HUDEP-2 (cell line): ENCODE measurements at regions not wholly inside any gene's neighbourhood (a gene's known extent, or its start where the extent isn't known, plus 50 kb on each side); places are given as distances from the start of the nearest gene placed in this dataset.

Source experiments
- DNase-seq, 76 experiments: peaks; one replicate each; lab custom pipeline; 2025; ENCODE audit not compliant: unreplicated experiment in 76 of 76; lab: John Stamatoyannopoulos, UW

DNA sequence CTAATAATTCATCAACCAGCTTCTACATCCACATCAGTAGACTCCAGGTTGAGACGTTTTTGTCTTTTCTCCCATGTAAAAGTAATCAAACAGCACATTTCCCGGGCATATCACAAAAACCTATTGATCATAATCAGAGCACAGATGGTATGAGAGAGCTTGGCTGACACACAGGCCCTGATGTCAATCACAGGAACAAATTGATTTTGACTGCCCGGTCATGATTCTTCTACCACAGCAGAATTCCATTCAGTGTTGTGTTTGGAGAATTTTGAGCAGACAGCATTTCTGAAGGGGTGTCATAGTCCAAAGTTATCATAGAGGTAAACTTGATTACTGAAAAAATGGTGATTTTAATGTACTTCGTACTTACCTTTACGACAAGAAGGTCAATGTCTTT, 351.1 kb downstream of the ZSWIM6 start:
- DNase-seq: no peak

DNA sequence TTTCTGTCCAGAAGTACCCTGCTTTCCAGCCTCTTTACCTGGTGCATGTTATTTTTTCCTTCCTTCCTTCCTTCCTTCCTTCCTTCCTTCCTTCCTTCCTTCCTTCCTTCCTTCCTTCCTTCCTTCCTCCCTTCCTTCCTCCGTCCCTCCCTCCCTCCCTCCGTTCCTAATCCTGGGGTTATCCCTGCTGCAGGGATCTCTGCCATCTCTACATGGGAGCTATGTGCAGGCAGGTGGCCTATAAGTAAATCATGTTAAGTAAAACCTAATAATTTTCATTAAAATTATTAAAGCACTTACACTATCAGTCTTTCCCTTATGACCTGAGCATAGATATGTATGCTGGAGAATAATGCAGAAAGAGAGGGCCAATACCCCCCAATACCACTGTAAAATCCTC, 351.9 kb downstream of the ZSWIM6 start:
- DNase-seq: no peak

- no peak for DNase-seq
Measured at GRCh38 chr5:61686491-61687257, 354.6 kb downstream of the ZSWIM6 start.

- no peak for DNase-seq
Measured at GRCh38 chr5:61687371-61687770, 355.3 kb downstream of the ZSWIM6 start.

DNA sequence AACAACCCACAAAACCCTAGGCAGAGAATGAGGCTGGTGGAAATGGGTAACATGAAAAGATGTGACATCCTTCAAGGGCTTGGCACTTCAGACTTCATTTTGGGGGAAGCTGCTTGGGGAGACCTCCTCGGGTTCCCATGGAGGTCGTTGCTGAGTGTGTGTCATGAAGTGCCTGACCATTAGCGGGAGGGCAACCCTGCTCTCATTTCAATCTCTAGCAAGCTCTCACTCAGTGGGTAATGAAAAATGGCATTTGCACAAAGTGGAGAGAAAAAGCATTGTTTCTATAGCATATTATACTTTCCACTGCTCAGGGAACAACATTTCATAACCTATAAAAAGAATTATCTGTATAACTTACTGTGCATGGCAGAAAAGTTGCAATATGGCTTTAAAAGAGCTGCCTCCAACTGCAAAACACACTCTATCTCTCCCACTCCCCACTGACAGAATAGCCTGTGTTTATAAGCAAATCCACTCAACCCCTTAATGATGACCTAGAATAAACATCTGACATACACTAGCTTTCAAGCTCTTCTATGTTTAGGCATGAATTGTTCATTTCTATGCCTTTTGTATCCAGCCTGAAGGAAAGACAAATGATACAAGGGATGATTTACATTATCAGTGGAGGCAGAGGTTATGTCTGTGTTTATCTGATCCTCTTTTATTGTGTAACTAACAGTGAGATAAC, 357.2 kb downstream of the ZSWIM6 start:
- DNase-seq: no peak

DNA sequence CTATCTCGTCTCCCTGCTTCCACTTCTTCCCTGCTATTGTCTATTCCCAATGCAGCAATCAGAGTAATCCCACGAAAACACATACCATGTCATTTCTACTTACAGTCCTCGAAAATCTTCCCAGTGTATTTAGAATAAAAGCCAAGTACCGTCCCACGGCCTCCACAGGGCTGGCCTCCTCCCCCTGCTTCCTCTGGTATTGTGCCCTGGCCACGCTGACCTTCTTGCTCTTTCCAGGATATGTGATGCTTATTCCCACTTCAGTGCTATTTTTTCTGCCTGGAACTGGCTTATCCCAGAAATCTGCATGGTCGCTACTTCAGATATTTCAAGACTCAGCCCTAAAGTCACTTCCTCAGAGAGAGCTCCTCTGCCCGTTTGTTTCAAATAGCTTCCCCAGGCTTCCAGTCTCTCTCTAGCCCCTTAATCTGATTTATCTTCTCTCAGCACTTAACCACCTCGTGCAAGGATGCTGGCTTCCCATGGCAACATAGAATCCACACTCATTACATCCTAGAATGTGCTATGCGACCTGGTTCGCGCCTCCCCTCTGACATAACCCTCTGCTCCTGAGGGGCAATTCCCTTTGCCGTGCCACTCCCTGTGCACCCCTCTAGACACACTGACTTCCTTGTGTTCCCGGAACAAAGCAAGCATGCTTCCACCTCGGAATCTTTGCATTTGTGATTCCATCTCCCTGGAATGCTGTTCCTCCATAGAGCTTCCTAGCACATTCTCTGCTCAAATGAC, 365.9 kb downstream of the ZSWIM6 start:
- DNase-seq: no peak

DNA sequence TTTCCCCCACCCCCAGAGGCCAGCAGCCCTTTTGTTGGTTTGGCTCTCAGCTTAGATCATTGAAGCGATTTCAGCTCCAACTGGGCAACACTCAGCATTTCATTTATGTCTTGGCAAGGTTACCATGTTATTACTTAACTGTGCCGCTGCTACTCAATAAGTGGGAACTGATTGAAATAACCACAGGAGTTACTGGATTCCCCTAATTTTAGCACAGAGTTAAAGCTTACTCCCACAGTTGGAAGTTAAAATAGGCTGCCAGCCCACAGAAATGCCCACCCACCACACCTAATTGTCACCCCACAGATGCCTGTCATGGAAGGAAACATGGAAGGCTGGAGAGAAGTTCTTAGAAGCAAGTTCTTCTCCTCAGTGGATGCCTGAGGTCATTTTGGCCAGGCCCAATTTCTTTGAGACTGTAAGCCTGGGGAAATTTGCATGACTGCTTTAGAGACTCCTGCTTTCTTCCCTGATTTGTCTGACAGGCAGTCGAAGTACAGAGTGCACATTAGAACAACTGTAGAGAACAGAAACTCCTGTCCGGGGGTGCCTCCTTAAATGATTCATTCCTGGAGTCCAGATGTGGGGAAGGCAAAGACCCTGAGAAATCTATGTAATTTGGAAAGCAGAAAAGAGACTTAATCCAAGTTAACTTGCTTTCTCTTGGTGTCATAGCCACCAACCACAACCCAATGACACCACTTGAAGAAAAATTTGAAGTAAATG, 370.0 kb downstream of the ZSWIM6 start:
- DNase-seq: no peak

- DNase-seq: no peak
Measured at GRCh38 chr5:61702784-61703183, 370.7 kb downstream of the ZSWIM6 start.

GRCh38 chr5:61704289-61704688, 372.2 kb downstream of the ZSWIM6 start:
- no peak for DNase-seq

DNA sequence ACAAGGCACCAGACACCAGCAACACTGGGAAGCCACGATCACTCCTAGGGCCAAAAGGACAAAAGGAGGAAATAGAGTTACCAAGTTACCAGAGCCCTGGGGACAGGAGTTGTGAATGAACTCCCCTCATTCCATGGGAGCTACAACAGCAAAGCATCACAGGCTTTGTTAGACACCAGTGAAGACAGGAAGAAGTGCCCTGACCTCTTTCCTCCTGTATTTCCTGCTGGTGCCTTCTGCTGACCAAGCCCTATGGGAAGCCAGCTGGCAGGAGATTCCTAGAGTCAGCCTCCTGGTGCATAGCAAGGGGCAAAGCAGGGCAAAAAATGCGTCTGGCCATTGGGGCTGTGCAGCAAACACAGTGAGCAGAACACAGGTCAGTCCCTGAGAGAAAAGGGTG, 374.7 kb downstream of the ZSWIM6 start:
- DNase-seq: no peak

DNA sequence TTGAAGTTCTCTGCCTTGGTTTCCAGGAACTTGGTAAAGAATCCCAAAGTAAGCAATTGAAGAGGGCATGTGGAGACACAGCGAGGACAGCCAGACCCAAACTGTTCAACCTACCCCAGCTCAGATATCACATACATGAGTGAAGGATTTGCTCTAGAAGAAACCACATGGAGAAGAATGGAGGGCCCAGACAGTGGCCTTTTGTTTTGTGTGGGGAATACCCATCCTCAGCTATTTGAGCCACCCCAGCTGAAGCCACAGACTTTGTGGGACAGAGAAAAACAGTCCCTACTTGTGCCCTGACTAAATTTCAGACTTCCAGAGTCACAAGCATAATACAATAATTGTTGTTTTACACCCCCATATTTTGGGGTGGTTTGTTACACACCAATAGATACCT, 387.1 kb downstream of the ZSWIM6 start:
- no peak for DNase-seq

- DNase-seq: no peak
Measured at GRCh38 chr5:61720829-61721228, 388.8 kb downstream of the ZSWIM6 start.

- DNase-seq: no peak
Measured at GRCh38 chr5:61724102-61724501, 392.0 kb downstream of the ZSWIM6 start.

DNA sequence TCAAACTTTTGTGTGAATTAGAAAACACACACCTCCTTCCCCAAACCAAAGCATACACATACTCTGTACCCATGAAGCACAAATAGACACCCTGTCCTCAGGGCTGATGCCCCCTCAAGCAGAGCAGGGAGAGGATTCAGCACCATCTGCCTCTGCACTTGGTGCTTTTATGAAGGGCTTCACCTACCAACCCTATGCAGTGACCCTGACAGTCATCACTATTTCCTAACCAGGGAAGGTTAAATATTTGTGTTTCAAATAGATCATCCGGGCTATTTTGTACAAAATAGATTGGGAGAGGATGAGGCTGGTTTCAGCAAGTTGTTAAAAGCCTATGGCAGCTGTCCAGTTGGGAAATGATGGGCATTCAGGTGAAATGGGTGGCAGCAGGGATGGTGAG, 396.2 kb downstream of the ZSWIM6 start:
- no peak for DNase-seq

GRCh38 chr5:61730866-61731265, 398.8 kb downstream of the ZSWIM6 start:
- DNase-seq: no peak

GRCh38 chr5:61731267-61731945, 399.3 kb downstream of the ZSWIM6 start:
- DNase-seq: no peak

DNA sequence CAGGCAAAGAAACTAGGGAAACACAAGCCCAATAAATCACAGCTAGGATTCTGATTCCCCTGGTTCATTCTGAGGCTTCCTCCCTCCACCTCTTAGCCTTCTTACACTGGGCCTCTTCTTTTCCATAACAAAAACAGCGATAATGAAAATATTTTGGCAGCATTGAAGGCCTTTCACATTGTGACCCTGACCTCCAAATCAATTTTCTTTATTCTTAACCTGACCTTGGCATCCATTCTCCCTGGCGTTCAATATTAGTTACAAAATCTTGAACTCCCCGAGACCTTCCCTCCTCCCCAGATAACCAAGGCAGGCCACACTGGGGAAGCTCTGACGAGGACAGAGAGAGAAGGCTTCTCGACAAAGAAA, 399.9 kb downstream of the ZSWIM6 start:
- DNase-seq: no peak

GRCh38 chr5:61732369-61732768, 400.3 kb downstream of the ZSWIM6 start:
- no peak for DNase-seq

GRCh38 chr5:61732796-61733195, 400.7 kb downstream of the ZSWIM6 start:
- no peak for DNase-seq

DNA sequence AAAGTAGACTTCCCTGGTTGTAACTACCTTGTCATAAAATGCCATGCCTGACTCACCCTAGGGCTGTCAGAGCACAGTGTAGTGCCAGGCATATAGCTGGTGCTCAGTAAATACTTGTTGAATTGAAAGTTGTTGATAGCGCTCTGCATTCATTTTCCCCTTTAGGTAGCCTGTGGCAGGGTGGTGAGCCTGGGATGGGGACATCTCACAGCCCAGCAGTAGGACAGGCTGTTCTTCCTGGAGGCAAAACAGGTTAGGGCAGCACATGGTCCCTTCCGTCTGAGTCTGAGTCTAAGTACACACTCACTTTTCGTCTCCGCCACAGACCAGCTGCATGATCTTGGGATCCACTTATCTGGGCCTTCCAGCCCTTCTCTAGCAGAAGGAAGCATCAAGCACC, 401.9 kb downstream of the ZSWIM6 start:
- no peak for DNase-seq

DNA sequence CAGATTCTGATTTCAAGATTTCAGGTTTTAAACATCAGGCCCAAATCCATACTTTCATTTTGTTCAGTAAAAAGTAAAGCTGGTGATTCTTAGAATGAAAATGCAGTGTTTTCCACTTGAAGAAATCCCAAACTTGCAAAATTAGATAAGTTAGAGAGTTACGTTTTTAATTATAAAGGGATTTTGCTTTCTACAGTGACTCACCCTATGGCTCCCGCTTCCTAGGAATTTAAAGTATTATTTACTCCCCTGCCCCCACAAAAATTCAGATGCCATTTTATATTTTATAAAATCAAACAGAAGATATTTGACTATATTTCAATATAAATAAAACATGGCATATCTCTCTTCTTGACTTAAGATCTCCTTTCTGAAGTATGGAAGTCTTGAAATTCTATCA, 402.9 kb downstream of the ZSWIM6 start:
- no peak for DNase-seq
